Breast epithelium (tissue), 4 donors: ENCODE measurements at regions not wholly inside any gene's neighbourhood (a gene's known extent, or its start where the extent isn't known, plus 50 kb on each side); places are given as distances from the start of the nearest gene placed in this dataset.

Source experiments
- DNase-seq, 2 donors: peaks; one replicate each; pipeline ENCODE4 v3.0.0-alpha.2; 2019; ENCODE audit warnings: low spot score in 2 of 2
- H3K27ac ChIP-seq, 2 donors: fragments of 200-600 bp; sonication (generic) in 1 of 2; one replicate each; pipeline ENCODE4 v1.5.1; 2016 to 2019; ENCODE audit warnings: mild to moderate bottlenecking in 1 of 2
- H3K27me3 ChIP-seq, 2 donors: fragments of 200-600 bp; sonication (generic) in 1 of 2; one replicate each; pipeline versions ENCODE4 v1.5.1 to v1.6.0; 2017 to 2019; ENCODE audit warnings: control low read depth in 1 of 2, mild to moderate bottlenecking in 1 of 2
- H3K36me3 ChIP-seq: fragments of 200-600 bp; one replicate; pipeline ENCODE4 v1.5.1; 2019
- H3K4me1 ChIP-seq, 2 donors: fragments of 200-600 bp; sonication (generic); one replicate each; pipeline ENCODE4 v1.5.1; 2016 to 2019; ENCODE audit warnings: control low read depth in 1 of 2
- H3K4me3 ChIP-seq, 3 donors: fragments of 200-600 bp; sonication (generic); 1 replicate in 2 of 3; 2 replicates in 1 of 3; pipeline ENCODE4 v1.5.1; 2016 to 2019; ENCODE audit warnings: mild to moderate bottlenecking in 3 of 3, moderate library complexity in 2 of 3
- H3K9me3 ChIP-seq, 2 donors: fragments of 200-600 bp; sonication (generic) in 1 of 2; one replicate each; pipeline ENCODE4 v1.5.1; 2016 to 2019; ENCODE audit warnings: control low read depth in 1 of 2
- POLR2A ChIP-seq: fragments of 450-650 bp; IDR thresholded peaks from one replicate; pipeline ENCODE4 v1.6.1; 2016; ENCODE audit warnings: antibody characterized with exemption, mild to moderate bottlenecking, moderate library complexity
- POLR2AphosphoS5 ChIP-seq, 3 donors: sonication (generic); formaldehyde crosslinking; IDR thresholded peaks; one replicate each; pipeline ENCODE4 v1.6.1; 2017; ENCODE audit warnings: antibody characterized with exemption in 3 of 3
- intact Hi-C: fragments of 100-400 bp; cut with DNase I; formaldehyde crosslinking; loops from one replicate; pipeline ENCODE4 v1.15.1; 2023; ENCODE audit warnings: low total_unique reads
- TF ChIP-seq, protein P1 (sequence below), 3 donors: fragments of 450-650 bp; IDR thresholded peaks; one replicate each; pipeline ENCODE4 v1.5.1; 2016 to 2017; ENCODE audit warnings: antibody characterized with exemption in 3 of 3, mild to moderate bottlenecking in 3 of 3, moderate library complexity in 3 of 3

DNA sequence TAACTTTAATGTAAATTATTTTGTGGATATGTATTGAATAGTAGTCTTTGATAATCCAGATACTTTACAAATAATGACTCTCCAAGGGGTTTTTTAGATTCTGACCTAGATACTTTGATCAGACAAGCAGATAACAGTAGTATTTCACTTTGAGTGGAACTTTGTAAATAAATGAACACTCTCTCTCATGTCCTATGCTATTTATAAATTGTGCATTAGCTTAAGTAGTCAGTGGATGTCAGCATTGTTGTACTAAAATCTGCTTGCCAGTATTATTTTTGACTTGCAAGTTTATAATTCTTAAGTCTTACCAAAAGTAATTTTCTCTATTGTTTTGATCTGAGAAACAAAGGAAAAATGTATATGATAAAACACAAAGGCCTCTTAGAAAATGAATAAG lies 1113.1 kb upstream of the NRXN1 start:
- Histone ChIP-seq H3K27ac (no peak overlapping the region), H3K9me3 (no peaks in the 10 kb centered on the region), H3K4me1 (no peaks in the 10 kb centered on the region), H3K36me3 (no peaks in the 10 kb centered on the region), H3K4me3 (no peak overlapping the region), H3K27me3 (no peaks in the 10 kb centered on the region)
- DNase-seq: no peak
- intact Hi-C loops: no loop called here
- no peak for TF ChIP-seq POLR2AphosphoS5 (IDR thresholded peaks at IDR 0.05)
- no peak for TF ChIP-seq POLR2A
- TF ChIP-seq, protein P1, sequence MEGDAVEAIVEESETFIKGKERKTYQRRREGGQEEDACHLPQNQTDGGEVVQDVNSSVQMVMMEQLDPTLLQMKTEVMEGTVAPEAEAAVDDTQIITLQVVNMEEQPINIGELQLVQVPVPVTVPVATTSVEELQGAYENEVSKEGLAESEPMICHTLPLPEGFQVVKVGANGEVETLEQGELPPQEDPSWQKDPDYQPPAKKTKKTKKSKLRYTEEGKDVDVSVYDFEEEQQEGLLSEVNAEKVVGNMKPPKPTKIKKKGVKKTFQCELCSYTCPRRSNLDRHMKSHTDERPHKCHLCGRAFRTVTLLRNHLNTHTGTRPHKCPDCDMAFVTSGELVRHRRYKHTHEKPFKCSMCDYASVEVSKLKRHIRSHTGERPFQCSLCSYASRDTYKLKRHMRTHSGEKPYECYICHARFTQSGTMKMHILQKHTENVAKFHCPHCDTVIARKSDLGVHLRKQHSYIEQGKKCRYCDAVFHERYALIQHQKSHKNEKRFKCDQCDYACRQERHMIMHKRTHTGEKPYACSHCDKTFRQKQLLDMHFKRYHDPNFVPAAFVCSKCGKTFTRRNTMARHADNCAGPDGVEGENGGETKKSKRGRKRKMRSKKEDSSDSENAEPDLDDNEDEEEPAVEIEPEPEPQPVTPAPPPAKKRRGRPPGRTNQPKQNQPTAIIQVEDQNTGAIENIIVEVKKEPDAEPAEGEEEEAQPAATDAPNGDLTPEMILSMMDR (IDR thresholded peaks at IDR 0.05): no peak

DNA sequence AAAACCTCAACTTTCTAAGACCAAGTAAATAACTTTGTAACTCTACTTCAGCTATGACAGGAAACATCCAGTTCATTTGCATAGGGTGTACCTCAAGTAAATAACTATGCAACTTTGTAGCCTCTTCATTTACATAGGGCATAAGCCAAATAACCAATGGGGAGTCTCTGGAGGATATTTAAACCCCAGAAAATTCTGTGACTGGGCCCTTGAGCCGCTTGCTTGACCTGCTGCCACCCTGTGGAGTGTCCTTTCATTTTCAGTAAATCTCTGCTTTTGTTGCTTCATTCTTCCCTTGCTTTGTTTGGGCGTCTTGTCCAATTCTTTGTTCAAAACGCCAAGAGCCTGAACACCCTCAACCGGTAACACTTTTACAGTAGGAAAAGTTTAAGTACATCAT lies 1112.7 kb upstream of the NRXN1 start:
- H3K27me3 ChIP-seq: no peaks in the 10 kb centered on the region
- TF ChIP-seq, protein P1 (IDR thresholded peaks at IDR 0.05): no peak
- TF ChIP-seq POLR2A (no peak), POLR2AphosphoS5 (IDR thresholded peaks at IDR 0.05) (no peak)
- intact Hi-C loops: no loop called here
- H3K27ac ChIP-seq: no peak overlapping the region
- no peaks in the 10 kb centered on the region for H3K4me1 ChIP-seq
- no peaks in the 10 kb centered on the region for H3K36me3 ChIP-seq
- H3K9me3 ChIP-seq: no peaks in the 10 kb centered on the region
- H3K4me3 ChIP-seq: no peak overlapping the region
- no peak for DNase-seq

DNA sequence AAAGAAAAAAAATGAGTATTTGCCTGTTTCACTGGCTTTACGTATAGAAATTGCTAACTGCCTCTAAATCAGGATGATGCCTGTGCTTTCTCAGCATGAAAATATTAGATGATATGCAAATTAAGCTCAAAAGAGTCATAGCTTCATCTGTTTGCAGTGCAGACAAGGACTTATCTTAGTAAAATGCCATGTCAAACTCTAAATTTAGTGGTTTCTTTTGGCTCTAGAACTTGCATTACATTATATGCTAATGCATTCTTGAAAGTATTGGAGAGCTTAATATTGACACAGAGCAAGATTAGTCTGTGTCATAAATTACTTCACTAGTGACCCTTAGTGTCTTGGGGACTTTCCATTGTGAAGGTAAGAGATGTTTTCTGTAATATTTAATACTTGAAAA lies 1109.1 kb upstream of the NRXN1 start:
- TF ChIP-seq, protein P1 (IDR thresholded peaks at IDR 0.05): no peak
- TF ChIP-seq POLR2A (no peak), POLR2AphosphoS5 (IDR thresholded peaks at IDR 0.05) (no peak)
- H3K4me3 ChIP-seq: no peak overlapping the region
- no peak for DNase-seq
- no peaks in the 10 kb centered on the region for H3K36me3 ChIP-seq
- no peaks in the 10 kb centered on the region for H3K4me1 ChIP-seq
- intact Hi-C loops: no loop called here
- H3K9me3 ChIP-seq: no peaks in the 10 kb centered on the region
- no peaks in the 10 kb centered on the region for H3K27me3 ChIP-seq
- no peak overlapping the region for H3K27ac ChIP-seq

DNA sequence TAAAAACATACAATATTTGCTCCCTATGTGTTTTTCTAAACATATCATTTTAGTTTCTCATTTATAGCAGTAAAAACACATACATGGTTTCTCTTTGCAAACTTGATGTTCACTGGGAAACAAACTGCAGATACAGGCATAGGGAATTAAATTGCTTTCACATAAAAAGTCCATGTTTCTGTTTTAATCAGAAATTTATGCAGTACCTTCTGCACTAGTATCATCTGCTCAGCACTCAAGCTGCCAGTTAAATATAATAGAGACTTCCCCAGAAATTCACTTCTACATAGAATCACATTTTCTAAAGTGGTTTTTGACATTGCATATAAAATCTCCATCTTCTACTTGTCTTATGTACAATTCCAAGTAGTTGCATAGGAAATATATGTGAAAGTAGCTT lies 1107.3 kb upstream of the NRXN1 start:
- DNase-seq: no peak
- Histone ChIP-seq H3K9me3 (no peaks in the 10 kb centered on the region), H3K4me3 (no peak overlapping the region), H3K27me3 (no peaks in the 10 kb centered on the region), H3K27ac (no peak overlapping the region), H3K4me1 (no peaks in the 10 kb centered on the region), H3K36me3 (no peaks in the 10 kb centered on the region)
- intact Hi-C loops: no loop called here
- TF ChIP-seq POLR2A: no peak
- TF ChIP-seq POLR2AphosphoS5 (IDR thresholded peaks at IDR 0.05): no peak
- TF ChIP-seq, protein P1 (IDR thresholded peaks at IDR 0.05): no peak

DNA sequence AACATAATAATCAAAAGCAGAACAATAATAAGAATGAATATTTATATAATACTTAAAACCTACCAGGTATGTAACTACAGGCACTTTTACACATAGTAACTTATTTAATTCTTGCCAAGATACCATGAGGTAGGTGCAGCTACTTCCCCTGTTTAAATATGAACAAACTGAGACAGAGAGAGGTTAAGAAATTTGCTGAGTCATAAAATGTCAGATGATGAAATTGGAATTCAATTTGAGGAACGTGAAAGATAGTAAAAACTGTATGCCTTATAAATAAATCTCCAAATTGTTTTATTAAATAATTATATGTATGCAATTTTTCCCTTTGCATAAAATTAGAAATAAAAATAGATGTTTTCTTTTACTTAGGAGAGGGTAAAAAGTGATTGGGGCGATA lies 1103.3 kb upstream of the NRXN1 start:
- H3K4me1 ChIP-seq: no peaks in the 10 kb centered on the region
- H3K36me3 ChIP-seq: no peaks in the 10 kb centered on the region
- H3K9me3 ChIP-seq: peaks cover 0 to 12% of the 10 kb centered on the region in 2 donors
- H3K4me3 ChIP-seq: no peak overlapping the region
- H3K27me3 ChIP-seq: no peaks in the 10 kb centered on the region
- H3K27ac ChIP-seq: no peak overlapping the region
- no peak for DNase-seq
- intact Hi-C loops: no loop called here
- TF ChIP-seq POLR2AphosphoS5 (IDR thresholded peaks at IDR 0.05): no peak
- no peak for TF ChIP-seq POLR2A
- TF ChIP-seq, protein P1 (IDR thresholded peaks at IDR 0.05): no peak
